ENCODE measurements at regions not wholly inside any gene's neighbourhood (a gene's known extent, or its start where the extent isn't known, plus 50 kb on each side); places are given as distances from the start of the nearest gene placed in this dataset.
"Not testable (repeated sequence)": the region's sequence is repeated elsewhere in the genome, so short reads cannot be mapped to it uniquely, and the experiment has no call there.

DNA sequence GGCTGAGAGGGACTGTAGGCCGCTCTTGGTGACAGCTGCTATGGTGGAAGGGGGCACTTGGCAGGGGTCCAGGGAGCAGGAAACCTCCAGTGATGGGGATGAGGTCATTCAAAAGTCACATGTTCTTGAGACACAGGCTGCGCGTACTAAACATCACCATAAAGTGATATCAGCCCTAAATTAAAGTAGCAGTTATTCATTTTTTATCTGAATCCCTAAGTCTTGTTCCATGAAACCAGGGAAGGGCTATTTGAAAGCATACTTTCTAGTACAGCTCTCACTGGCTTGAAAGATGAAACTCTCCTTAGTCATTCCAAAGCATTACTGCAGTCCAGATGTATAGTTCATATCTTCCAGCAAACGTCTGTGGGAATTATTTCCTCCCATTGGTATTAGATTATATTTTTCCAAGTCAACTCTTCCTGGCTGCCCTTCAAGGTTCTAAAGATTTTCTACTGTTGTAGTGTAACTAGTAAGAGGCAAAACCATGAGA, 373.1 kb downstream of the CD109 start:
- DNase-seq: no peak

DNA sequence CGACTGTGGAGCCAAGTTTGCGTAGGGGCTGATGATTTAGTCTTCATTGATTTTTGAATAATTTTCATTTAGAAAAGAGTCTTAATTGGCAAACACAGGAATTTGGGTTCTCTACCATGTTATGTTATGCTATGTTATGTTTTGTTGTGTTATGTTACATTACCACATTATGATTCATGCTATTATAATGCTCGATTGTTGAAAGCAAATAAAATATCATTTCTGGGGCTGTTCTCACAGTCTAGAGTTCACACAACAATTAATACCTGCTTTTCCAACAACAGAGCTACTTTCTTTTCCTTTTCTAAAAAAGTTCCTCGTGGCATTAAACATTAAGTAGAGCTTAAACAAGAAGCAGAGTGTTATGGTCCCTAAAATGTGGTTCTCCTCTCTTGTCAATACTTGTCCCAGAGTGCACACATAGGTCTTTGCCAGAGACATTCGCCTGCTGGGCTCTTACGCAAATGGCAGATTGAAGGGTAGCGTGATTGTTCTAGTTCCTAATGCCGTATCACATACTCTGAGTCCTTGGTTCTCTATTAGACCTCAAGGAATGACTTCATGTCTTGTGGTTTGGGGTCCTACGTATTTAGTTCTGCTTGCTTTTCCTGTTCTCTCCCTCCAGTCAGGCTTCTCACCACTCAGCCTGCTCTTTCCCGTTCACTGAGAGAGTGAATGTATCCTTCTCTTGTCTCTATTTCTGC, 370.3 kb downstream of the CD109 start:
- no peak for DNase-seq

DNA sequence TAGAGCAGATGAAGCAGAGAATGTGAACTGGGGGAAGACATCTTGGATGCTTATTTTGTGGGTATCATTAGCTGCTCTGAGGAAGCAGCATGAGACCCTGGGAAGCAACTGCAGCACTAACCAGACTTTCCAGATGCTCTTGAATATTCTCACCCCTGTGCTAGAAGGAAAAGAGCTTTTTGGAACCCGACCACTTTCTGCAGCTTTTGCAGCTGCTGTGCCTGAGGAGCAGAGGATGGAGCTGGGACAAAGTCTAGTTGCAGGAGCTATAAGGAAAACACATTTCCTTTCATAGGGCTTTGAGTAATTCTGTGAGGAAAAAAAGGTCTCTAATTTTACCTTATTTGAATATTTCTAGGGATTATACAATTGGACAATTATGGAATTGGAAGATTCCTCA, 369.7 kb downstream of the CD109 start:
- no peak for DNase-seq

DNA sequence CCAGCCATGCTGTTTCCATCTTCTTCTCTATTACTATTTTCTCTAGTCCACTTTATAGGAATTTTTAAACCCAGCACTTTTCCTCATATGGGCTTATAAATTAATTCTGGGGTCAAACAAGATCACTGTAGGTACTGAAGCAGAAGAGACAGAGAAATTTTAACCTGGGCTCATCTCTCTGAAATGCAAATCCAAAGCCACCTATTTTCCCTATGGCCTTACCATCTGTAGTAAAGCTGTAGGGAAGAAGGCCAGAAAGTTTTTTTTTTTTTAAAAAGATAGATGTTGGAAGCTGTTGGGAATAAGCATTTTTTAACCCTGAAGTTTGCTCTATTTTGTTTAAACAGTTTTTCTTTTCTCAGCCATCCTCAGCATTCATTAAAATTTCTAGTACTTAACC, 367.4 kb downstream of the CD109 start:
- no peak for DNase-seq

DNA sequence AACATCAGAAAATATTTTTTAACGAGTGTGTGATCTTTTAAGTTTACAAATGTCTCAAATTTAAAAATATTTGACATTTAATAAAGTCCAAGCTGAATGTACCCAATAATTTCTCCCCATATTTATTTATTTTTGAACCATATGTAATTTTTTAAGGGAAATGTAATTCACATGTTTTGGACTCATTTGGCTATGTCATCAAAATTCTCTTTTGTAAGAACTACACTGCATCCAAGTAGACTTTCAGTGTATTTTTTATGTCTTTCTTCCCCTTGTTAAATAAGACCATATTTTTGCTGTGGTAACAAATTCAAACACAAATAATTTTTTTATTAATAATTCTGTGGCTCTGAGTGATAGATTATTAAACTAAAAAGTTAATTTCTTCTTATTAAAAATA, 365.2 kb downstream of the CD109 start:
- no peak for DNase-seq

DNA sequence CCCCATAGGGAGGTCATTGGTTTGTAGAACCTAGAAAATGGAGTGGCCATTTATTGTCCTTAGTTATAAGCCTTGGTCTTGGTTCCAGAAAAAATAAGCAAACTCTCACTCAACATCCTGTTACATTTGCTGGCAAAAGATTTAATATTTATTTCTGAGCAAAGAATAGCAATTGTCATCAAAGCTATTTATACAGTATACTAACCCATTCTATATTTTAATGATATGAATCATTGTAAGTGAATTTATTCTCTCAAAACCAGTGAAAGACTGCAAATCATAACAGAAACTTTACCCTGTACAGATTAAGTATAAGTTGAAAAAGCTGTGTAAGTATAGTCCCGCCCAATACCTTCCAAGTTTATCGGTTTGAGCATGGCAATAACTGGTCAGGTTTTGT, 364.4 kb downstream of the CD109 start:
- DNase-seq: no peak

DNA sequence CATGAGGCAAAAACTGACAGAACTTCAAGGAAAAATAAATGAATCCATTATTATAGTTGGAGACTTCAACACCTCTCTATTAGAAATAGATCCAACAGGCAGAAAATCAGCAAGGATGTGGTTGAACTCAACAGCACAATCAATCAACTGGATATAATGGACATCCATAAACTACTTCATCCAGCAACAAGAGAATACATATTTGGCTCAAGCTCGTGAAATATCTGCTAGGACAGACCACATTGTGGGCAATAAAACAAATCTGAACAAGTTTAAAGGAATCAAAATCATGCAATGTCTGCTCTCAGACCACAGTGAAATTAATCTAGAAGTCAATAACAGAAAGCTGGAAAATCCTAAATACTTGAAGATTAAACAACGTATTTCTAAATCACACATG, 362.6 kb downstream of the CD109 start:
- no peak for DNase-seq

DNA sequence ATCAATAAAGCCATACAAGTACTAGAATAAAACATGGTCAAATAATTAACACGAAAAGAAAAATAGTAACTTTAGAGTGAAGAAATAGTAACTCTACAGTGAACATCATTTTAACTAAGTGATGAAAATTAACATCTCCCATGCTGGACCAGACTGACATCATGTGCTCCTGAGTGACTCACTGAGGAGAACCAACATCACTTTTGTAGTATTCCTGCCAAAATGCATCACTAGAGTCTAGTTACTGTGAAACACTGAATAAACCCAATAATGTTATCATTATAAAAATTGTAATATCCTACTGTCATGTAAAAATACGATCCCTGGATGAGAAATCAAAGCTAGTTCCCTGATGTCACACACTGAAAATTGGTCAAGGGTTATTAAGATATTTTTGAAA, 361.3 kb downstream of the CD109 start:
- no peak for DNase-seq

DNA sequence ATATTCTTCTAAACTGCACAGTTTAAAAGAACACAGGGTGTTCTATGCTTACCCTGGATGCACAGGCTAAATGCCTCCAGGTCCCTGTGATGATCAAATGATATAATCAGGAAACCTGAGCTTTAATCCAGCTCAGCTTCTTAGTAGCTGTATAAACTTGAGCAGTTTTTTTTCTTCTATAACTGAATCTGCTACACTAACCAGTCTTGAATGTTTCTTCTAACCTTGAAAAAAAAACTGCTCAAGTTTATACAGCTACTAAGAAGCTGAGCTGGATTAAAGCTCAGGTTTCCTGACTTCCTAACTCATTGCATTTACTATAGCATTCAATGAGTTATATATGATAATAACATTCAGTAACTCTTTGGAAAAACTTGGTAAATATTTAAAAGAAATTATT, 358.2 kb downstream of the CD109 start:
- DNase-seq: no peak

DNA sequence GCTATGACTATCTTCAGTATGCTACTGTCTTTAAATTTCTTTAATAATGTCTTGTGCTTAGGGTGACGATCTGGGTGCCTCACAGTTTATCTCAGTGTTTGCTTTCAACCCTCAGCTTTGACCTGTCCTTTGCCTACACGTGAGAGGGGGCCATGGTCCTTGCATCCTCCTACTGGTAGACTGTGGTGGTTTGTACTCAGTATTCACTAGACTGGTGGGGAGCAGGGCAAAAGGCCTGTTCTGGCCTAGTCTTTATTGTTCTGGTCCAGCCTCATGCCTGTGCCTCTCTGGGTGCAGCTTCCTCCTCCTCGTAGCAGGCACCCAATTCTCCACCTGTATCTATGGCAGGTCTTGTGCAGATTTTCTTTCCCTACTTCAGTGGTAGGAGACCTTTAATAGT, 354.9 kb downstream of the CD109 start:
- DNase-seq: no peak

DNA sequence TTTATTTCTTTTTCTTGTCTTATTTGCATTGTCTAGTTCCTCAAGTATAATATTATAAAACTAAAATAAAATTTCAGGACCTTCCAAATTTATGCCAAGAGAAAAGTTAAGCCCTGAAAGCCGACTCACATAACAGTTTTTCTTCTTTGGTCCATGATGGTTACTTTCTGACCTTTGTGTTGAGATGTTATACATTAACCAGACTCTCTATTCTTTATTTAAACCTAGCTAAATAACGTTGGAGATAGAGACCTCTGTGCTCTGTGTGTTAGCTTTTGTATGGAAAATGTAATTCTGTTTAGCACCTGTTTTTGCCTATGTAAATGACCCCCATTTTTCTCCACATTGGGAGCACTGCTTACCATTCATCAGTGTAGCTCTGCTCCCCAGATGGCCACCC, 352.4 kb downstream of the CD109 start:
- DNase-seq: no peak

DNA sequence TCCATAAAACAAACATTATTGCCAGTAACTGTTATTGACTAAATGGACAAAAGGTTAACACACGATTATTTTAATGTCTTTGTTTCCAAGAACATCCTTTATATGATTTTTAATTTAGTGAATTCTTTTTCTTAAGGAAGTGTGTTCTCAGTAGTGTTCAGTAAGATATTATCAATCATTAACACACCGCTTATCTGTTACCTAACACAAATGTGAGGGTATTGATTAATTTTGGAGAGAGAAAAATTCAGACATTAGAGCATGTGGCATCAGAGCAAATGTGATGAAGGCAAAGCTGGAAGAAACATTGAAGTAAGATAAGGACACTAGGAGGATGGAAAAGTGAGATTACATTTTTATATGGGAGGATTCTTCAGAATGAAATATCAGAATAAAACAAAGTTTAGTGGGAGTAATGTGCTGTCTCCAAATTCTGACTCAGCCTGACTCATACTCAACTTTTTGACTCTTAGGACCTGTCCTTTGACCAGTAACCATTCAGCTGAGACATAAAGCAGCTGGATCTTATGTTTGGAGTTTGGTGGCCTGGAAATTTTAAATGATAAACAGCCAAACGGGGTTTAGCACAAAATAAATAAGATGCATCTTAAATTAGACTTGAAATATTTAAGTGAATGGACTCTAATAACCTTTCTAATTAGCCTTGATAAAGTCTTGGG, 348.6 kb downstream of the CD109 start:
- DNase-seq: no peak

DNA sequence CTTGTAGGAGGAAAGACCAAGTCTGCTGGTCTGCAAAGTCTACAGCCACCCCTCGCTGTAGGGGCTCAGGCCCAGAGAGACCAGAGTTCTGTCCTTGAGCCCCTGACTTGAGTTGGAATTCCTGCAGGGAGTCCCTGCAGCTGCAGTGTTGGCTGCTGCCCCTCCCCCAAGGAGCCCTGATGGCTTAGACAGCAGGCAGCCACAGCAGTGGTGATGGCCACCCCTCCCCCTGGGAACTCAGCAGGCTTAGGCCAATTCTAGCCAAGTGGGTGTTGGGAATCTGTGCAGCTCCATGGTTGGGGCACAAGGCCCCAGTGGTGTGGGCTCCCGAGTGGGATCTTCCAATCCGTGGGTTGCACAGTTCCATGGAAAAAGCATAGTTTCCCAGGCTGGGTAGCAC, 345.4 kb downstream of the CD109 start:
- DNase-seq: no peak

DNA sequence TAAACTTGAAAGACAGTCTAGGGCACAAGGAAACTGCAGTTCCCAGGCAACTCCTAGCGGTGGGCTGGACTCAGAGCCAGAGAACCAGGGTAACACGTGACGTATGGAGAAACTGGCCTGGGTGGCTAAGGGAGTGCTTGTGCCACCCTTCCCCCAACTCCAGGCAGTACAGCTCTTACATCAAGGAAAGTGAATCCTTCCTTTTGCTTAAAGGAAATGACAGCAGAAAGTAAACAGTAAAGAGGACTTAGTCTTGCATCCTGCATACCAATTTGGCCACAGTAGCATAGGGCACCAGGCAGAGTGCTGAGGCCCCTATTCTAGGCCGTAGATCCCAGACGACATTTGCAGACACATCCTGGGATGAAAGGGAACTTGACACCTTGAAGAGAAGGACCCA, 322.8 kb downstream of the CD109 start:
- no peak for DNase-seq

DNA sequence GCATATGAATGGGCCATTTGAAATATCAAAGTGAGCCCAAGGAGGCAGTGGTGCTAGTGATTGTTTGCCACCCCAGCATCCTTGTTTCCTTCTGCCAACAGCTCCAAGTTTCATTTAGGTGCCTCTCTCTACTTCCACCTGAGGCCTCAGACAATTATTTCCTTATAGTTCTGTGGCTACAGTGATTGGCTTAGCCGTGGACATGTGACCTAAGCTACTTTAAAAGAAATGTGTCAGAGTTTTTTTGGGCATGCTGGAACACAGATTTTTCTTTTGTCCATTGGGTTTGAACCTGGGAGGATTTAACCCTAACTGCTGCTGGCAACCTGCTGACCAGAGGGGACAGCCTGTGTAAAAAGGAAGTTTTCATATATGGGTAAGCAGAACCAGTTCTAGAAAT, 319.4 kb downstream of the CD109 start:
- no peak for DNase-seq

DNA sequence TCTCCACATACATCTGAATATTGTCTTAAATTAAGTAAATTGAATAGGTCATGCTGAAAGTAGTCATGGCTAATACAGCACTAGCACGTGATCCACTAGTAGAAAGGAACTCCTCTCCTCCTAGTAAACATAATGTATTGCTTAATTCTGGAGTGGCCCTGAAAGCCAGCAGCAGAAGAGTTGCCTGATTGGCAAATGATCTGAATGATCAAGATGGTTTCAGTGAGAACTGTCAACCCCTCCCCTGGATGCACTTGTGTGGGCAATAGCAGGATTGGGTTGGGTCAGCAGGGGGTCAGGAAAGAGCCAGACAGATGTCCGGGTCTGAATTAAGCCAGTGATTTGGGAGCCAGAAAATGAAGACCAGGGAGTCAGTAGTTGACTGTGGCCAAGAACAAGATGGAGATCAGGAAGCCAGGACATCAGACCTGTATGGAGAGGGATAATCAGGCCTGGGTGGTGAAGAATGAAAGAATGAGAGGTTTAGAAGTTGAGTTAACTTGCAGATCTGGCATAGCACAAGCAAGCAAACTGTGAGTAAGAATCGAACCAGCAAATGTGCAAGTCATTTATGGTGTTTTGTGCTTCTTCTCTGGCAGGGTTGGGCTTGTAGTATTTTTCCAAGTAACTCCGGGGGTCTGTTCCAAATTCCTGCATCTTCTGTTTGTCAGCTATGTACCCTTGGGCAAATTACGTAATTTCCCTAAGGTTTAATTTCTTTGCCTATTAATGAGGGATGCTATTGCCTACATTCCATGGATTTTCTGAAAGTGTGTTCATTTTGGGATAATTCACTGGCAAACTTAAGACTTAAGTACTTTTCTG, 304.9 kb downstream of the CD109 start:
- no peak for DNase-seq

DNA sequence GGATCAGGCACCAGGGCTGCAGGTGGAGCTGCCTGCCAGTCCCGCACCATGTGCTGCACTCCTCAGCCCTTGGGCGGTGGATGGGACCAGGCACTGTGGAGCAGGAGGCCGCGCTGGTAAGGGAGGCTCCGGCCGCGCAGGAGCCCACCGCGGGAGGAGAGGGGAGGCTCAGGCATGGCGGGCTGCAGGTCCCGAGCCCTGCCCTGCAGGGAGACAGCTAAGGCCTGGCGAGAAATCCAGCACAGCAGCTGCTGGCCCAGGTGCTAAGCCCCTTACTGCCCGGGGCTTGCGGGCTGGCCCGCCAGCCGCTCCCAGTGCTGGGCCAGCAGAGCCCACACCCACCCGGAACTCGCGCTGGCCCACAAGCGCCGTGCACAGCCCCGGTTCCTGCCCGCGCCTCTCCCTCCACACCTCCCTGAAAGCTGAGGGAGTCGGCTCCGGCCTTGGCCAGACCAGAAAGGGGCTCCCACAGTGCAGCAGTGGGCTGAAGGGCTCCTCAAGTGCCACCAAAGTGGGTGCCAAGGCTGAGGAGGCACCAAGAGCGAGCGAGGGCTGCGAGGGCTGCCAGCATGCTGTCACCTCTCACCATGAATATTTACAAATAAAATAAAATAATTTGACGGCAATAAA, 294.7 kb downstream of the CD109 start:
- not testable (repeated sequence) for DNase-seq

DNA sequence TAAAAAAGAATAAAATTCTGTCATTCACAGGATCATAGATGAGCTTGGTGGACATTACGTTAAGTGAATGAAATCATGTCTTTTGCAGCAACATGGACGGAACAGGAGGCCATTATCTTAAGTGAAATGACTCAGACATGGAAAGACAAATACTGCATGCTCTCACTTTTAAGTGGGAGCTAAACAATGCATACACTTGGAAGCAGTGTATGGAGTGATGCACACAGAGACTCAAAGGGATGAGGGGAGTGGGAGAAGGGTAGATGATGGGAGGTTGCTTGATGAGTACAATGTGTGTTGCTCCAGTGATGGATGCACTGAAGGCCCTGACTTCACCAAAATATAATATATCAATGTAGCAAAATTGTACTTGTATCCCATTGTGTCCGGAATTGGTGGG, 293.4 kb downstream of the CD109 start:
- DNase-seq: no peak

DNA sequence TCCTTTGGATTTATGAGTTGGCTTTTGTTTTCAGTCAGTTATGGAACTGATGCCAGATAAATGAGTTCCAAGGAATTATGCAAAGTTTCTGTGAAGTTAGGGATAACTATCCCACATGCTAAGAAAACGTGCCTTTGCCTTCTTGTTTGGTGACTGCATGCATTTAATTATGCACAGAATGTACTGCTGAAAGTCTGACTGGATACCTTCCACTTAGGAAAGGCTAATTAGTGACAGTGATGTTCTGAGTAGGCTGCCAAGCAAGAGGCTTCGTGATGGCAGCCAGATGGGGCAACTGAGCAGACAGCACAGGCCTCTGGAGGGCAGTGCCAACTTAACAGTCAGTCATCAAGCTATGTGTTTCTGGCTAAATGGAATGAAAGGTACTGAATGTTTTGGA, 289.9 kb downstream of the CD109 start:
- no peak for DNase-seq

DNA sequence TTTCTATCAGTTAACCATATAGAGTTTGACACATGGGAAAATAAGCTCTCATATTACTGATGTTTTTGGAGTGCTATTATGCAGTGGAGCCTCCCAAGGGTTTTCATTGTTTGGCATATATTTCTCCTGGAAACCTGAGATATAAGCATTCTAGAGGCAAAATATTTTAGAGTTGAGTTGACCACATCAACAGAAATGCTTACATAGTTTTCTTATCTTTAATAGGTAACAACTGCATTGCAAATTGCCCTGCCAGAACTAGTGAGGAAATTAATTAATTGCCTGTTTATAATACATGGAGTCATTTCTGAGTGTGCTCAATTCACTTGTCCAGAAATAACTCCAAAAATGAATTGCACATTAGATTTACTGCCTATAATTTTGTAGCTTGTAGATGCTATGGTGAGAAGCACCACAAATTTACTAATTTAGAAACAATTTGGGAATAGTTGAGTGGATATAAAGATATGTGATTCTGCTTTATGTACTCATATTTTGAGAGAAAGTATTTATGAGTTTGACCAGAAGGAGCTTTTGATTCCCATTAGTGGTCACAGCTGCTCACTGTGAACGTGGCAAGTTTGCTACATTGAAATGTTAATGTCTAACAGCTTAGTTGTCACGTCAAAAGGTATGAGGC, 288.7 kb downstream of the CD109 start:
- DNase-seq: no peak

DNA sequence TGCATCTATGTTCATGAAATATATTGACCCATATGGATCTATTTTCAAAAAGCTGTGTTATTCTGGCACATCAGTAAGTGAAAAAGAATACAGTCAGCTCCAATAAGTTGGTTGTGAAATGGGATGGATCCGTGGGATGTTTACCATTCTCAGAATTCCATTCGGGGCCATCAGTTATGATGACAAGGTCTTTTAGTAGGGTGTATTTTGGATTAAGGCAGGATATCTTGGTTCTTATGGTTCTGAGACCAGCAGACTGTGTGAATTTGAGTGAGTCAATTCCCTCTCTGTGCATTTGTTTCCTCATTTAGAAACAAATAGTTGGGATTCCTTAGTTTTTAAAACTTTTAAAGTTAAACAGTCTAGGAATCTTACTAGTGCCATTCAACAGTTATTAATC, 287.4 kb downstream of the CD109 start:
- DNase-seq: no peak

DNA sequence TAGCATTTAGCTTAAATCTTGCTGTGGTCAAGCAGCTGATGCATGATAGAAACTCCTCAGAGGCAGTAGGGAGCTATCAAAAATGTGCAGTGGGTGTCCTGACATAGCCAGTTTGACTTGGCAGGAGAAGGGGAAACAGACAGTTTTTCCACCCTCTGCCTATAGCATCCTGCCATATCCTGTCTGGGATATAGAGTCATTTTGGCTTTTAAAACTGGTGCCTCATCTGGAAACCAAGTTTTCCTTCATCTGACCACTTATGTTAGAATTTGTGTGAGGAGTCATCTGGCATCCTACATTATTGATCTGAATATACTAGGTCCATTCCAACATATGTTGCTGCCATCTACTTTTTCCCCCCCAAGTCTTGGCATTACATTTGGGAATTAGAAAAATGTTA, 284.1 kb downstream of the CD109 start:
- no peak for DNase-seq

DNA sequence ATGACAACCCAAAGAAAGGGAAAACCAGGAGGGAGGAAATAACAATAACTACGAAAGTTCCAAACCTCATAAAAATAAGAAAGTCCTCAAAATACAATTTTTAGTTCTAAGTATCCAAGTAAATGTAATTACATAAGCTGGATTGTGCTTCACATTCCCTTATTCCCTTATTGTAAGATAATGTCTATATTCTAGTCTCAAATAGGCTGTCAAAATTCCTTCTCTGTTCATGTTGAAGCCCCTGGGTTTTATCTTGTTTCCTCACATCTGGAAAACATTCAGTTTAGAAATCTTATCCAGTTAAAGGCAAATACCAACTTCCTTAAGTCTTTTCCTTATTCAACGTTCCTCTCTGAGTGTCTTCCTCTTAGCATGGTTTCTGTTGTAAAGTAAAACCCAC, 282.3 kb downstream of the CD109 start:
- DNase-seq: no peak

All from MV-4-11 (cell line).